ENCODE measurements at regions not wholly inside any gene's neighbourhood (a gene's known extent, or its start where the extent isn't known, plus 50 kb on each side); places are given as distances from the start of the nearest gene placed in this dataset.

DNA sequence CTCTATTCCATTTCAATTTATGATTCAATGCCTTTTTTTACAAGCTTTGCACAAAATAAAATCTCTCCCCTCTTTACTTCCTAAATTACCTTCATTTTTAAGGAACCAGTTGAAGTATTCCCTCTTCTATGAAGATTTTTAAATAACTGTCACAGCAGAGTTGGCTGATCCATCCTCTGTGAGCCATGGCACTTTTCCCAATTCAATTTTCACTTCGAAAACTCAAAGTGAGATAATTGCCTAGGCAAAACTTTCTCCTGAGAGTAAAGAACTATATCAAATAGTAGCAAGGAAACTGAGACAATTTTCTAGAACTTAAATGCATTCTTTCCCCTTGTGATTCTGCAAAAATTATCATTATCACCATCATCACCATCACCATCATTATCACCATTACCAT, 259.9 kb upstream of the ARHGAP20 start:
- Histone ChIP-seq H3K27ac (no peak overlapping the region), H3K27me3 (no peaks in the 10 kb centered on the region), H3K36me3 (no peaks in the 10 kb centered on the region), H3K4me3 (no peak overlapping the region), H3K4me1 (no peaks in the 10 kb centered on the region), H3K9me3 (no peaks in the 10 kb centered on the region)
- TF ChIP-seq, protein P1, sequence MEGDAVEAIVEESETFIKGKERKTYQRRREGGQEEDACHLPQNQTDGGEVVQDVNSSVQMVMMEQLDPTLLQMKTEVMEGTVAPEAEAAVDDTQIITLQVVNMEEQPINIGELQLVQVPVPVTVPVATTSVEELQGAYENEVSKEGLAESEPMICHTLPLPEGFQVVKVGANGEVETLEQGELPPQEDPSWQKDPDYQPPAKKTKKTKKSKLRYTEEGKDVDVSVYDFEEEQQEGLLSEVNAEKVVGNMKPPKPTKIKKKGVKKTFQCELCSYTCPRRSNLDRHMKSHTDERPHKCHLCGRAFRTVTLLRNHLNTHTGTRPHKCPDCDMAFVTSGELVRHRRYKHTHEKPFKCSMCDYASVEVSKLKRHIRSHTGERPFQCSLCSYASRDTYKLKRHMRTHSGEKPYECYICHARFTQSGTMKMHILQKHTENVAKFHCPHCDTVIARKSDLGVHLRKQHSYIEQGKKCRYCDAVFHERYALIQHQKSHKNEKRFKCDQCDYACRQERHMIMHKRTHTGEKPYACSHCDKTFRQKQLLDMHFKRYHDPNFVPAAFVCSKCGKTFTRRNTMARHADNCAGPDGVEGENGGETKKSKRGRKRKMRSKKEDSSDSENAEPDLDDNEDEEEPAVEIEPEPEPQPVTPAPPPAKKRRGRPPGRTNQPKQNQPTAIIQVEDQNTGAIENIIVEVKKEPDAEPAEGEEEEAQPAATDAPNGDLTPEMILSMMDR (IDR thresholded peaks at IDR 0.05) = no peak
- TF ChIP-seq POLR2A (IDR thresholded peaks at IDR 0.05) = no peak
- no peak for DNase-seq

DNA sequence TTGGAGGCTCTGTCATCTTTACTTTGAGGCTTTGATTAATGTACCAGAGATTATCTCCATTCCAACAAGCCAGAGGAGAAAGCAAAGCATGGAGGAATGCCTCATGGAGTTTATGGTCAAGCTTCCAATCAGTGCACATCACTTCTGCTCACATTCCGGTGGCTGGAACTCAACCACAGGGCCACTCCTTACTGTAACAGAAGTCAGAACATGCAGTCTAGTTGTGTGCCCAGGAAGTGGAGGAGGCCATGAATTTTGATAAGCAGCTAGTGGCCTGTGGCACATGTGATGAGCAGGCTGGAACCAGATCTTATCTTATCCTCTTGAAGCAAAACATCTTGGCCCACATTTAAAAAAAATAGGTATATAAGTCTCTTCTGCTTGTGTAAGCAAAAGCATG, 258.9 kb upstream of the ARHGAP20 start:
- no peaks in the 10 kb centered on the region for H3K4me1 ChIP-seq
- no peak for DNase-seq
- no peaks in the 10 kb centered on the region for H3K9me3 ChIP-seq
- no peak overlapping the region for H3K4me3 ChIP-seq
- H3K27me3 ChIP-seq = no peaks in the 10 kb centered on the region
- no peaks in the 10 kb centered on the region for H3K36me3 ChIP-seq
- no peak overlapping the region for H3K27ac ChIP-seq
- TF ChIP-seq, protein P1 (IDR thresholded peaks at IDR 0.05) = no peak

DNA sequence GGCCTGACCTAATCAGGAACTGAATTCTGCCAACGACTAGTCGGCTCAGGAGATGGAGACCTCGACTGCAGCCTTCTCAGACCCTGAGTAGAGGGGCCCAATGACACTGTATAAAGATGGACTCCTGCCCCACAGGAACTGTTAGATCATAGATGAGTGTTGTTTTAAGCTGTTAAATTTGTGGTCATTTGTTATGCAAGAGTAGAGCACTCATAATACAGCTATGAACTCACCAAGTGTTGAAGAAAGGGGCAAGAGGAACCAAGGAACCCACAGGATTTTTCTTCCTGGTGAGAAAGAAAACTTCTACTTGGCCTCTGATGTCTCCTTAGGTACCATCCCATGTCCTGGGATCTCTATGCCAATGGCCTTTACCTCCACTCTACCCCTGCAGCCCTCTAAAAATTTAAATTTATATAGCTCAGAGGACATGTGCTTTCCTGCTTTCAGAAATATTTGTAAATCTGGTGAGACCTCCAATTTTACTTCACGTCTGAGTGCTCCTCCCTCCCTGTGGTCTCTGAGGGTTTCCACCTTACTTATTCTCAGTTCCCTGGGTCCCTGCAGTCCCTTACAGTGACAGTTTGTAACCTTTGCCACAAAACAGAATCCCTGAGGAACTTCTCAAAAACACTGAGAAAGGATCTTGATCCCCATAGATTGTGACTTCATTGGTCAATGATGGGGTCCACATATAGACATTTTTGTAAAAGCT, 256.3 kb upstream of the ARHGAP20 start:
- DNase-seq = no peak
- Histone ChIP-seq H3K9me3 (no peaks in the 10 kb centered on the region), H3K36me3 (no peaks in the 10 kb centered on the region), H3K4me3 (no peak overlapping the region), H3K27ac (no peak overlapping the region), H3K27me3 (no peaks in the 10 kb centered on the region), H3K4me1 (no peaks in the 10 kb centered on the region)
- TF ChIP-seq, protein P1 (IDR thresholded peaks at IDR 0.05) = no peak
- no peak for TF ChIP-seq POLR2A (IDR thresholded peaks at IDR 0.05)

DNA sequence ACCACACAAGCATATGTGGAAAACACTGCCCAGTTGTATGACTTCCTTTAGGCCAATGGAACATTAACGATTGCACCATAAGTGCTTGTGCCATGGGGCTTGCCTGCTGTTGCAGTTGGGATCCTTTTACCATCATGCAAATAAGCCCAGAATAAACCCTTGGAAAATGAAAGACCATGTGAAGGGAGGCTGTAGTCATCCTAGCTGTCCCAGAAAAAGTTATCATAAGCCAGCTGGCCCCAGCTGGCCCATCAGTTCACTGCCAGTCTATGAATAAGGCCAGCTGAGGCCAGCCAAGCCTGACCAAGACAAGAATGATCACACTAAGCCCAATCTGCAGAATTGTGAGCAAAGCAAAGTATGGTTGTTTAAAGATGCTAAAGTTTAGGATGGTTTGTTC, 253.9 kb upstream of the ARHGAP20 start:
- Histone ChIP-seq H3K4me1 (no peaks in the 10 kb centered on the region), H3K36me3 (no peaks in the 10 kb centered on the region), H3K9me3 (no peaks in the 10 kb centered on the region), H3K27me3 (no peaks in the 10 kb centered on the region), H3K27ac (no peak overlapping the region), H3K4me3 (no peak overlapping the region)
- no peak for DNase-seq
- TF ChIP-seq, protein P1 (IDR thresholded peaks at IDR 0.05) = no peak
- TF ChIP-seq POLR2A (IDR thresholded peaks at IDR 0.05) = no peak

DNA sequence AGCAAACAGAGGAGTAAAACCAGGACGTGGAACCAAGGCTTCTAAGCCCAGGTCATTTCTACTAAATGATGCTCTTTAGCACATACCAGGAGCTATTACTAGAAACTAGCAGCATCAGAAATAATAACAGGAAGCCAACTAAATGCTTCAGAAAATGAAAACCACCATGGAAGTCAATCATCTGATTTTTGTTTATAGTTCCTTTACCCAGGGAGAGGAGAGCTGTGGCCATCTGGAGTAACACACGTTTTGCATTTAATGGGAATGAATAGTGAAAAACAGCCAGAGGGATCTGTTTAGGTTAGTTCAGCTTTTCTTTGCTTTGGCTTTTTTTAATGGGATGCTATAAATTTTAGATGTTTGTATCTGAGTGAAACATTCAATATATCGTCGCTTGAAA, 250.7 kb upstream of the ARHGAP20 start:
- no peak for DNase-seq

More for the DNA sequence above, 250.7 kb upstream of the ARHGAP20 start:
- Histone ChIP-seq H3K4me3 (no peak overlapping the region), H3K27me3 (no peaks in the 10 kb centered on the region), H3K36me3 (no peaks in the 10 kb centered on the region), H3K4me1 (no peaks in the 10 kb centered on the region), H3K27ac (peak overlapping the region in 1 of 4 donors; percentile 19), H3K9me3 (no peaks in the 10 kb centered on the region)
- TF ChIP-seq, protein P1 (IDR thresholded peaks at IDR 0.05) = no peak
- no peak for TF ChIP-seq POLR2A (IDR thresholded peaks at IDR 0.05)
